Keratinocyte (primary cell): ENCODE measurements at regions not wholly inside any gene's neighbourhood (a gene's known extent, or its start where the extent isn't known, plus 50 kb on each side); places are given as distances from the start of the nearest gene placed in this dataset.

Experiments used
- DNase-seq: peaks from one replicate; pipeline ENCODE4 v3.0.0-alpha.2; 2011; ENCODE audit warnings: low read depth, missing footprints, low spot score
- FAIRE-seq: peaks from 2 replicates; lab custom pipeline; 2011; peaks lifted over from hg19 to GRCh38; lab: Jason Lieb, UNC
- H2AFZ ChIP-seq: 2 replicates; pipeline ENCODE4 v1.6.0; 2012; ENCODE audit warnings: low read length, control low read depth, inconsistent platforms; ENCODE audit not compliant: control insufficient read depth
- H3K27ac ChIP-seq: 2 replicates; pipeline ENCODE4 v1.5.1; 2011; ENCODE audit warnings: low read length; ENCODE audit not compliant: control insufficient read depth, insufficient read depth
- H3K27me3 ChIP-seq: 3 replicates; pipeline ENCODE4 v1.6.0; 2011; ENCODE audit warnings: low read length; ENCODE audit not compliant: control insufficient read depth, insufficient read depth; ENCODE audit errors: extremely low read depth
- H3K36me3 ChIP-seq, 2 experiments: 2 replicates in 1 of 2; 3 replicates in 1 of 2; pipeline ENCODE4 v1.5.1; 2011; ENCODE audit warnings: low read length in 2 of 2, mild to moderate bottlenecking in 1 of 2; ENCODE audit not compliant: control insufficient read depth in 2 of 2, insufficient read depth in 2 of 2; ENCODE audit errors: extremely low read depth in 1 of 2
- H3K4me1 ChIP-seq: 3 replicates; pipeline ENCODE4 v1.5.1; 2011; ENCODE audit warnings: low read length; ENCODE audit not compliant: control insufficient read depth, insufficient read depth; ENCODE audit errors: extremely low read depth
- H3K4me2 ChIP-seq: 3 replicates; pipeline ENCODE4 v1.6.0; 2011; ENCODE audit warnings: low read depth, low read length; ENCODE audit not compliant: control insufficient read depth, insufficient read depth; ENCODE audit errors: extremely low read depth
- H3K4me3 ChIP-seq, 3 experiments: fragments of 200-600 bp in 1 of 3; sonication (generic) in 1 of 3; 2 replicates in 2 of 3; 3 replicates in 1 of 3; pipeline ENCODE4 v1.5.1; 2011 to 2016; ENCODE audit warnings: low read length in 3 of 3, mild to moderate bottlenecking in 3 of 3, control low read depth in 2 of 3, inconsistent platforms in 1 of 3, low read depth in 1 of 3, mixed read lengths in 1 of 3, mixed run types in 1 of 3, moderate library complexity in 1 of 3; ENCODE audit not compliant: control insufficient read depth in 2 of 3, insufficient read depth in 2 of 3; ENCODE audit errors: extremely low read depth in 1 of 3
- H3K79me2 ChIP-seq: 2 replicates; pipeline ENCODE4 v1.6.0; 2012; ENCODE audit warnings: low read length; ENCODE audit not compliant: control insufficient read depth, insufficient read depth
- H3K9ac ChIP-seq: 3 replicates; pipeline ENCODE4 v1.6.0; 2011; ENCODE audit warnings: low read length; ENCODE audit not compliant: control insufficient read depth, insufficient read depth; ENCODE audit errors: extremely low read depth
- H3K9me1 ChIP-seq: 3 replicates; pipeline ENCODE4 v1.6.0; 2011; ENCODE audit warnings: low read length; ENCODE audit not compliant: control insufficient read depth, insufficient read depth; ENCODE audit errors: extremely low read depth
- H3K9me3 ChIP-seq: 2 replicates; pipeline ENCODE4 v1.5.1; 2012; ENCODE audit warnings: low read depth, low read length; ENCODE audit not compliant: control insufficient read depth
- H4K20me1 ChIP-seq: 3 replicates; pipeline ENCODE4 v1.6.0; 2011; ENCODE audit warnings: low read length; ENCODE audit not compliant: control insufficient read depth, insufficient read depth; ENCODE audit errors: extremely low read depth
- CTCF ChIP-seq, 3 experiments: IDR thresholded peaks in 1 of 3; conservative IDR thresholded peaks in 1 of 3; optimal IDR thresholded peaks in 1 of 3; 2 replicates in 2 of 3; 3 replicates in 1 of 3; pipeline versions ENCODE3 to v1.5.1; 2011; ENCODE audit warnings: low read length in 3 of 3, mild to moderate bottlenecking in 3 of 3, moderate library complexity in 2 of 3, control low read depth in 1 of 3, inconsistent platforms in 1 of 3; ENCODE audit not compliant: insufficient read depth in 2 of 3; ENCODE audit errors: extremely low read depth in 1 of 3
- EZH2 ChIP-seq: IDR thresholded peaks from one replicate; pipeline ENCODE4 v1.6.1; 2012; ENCODE audit warnings: inconsistent platforms, mild to moderate bottlenecking, low read length, moderate library complexity
- dilution Hi-C: fragments of 300-500 bp; cut with MboI; formaldehyde crosslinking; loops from one replicate; pipeline ENCODE4 v1.7.0; 2020; ENCODE audit warnings: low sequenced_read_pairs; ENCODE audit not compliant: extremely low pct_ligation_motif_present

DNA sequence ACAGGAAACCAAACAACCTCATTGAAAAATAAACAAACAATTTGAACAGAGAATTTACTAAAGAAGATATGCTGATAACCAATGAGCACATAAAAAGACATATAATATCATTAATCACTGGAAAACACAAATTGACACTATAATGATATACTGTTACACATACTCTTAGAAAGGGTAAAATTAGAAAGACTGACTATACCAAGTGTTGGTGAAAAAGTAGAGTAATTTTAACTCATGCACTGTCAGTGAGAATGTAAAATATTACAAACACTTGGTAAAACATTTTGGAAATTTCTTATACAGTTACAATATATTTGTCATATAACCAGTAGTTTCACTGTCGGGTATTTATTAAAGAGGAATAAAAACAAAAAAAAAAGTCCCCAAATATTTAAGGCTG is 1139.2 kb upstream of the GJE1 start:
- Histone ChIP-seq H3K27ac (no peak overlapping the region), H3K4me2 (no peak overlapping the region), H3K36me3 (no peaks in the 10 kb centered on the region), H3K9me1 (no peaks in the 10 kb centered on the region), H3K4me1 (no peaks in the 10 kb centered on the region), H3K79me2 (no peaks in the 10 kb centered on the region), H3K9me3 (no peaks in the 10 kb centered on the region), H2AFZ (no peak overlapping the region), H3K4me3 (no peak overlapping the region), H4K20me1 (no peaks in the 10 kb centered on the region), H3K9ac (no peak overlapping the region), H3K27me3 (no peaks in the 10 kb centered on the region)
- dilution Hi-C loops = no loop called here
- no peak for FAIRE-seq
- DNase-seq = no peak
- TF ChIP-seq EZH2 = no peak
- TF ChIP-seq CTCF (optimal IDR thresholded peaks at IDR 0.05 in 1 of 3, IDR thresholded peaks at IDR 0.05 in 1 of 3, conservative IDR thresholded peaks at IDR 0.05 in 1 of 3; ENCODE audit: extremely low read depth in 1 of 3, insufficient read depth in 2 of 3, low read length in 3 of 3) = no peak

DNA sequence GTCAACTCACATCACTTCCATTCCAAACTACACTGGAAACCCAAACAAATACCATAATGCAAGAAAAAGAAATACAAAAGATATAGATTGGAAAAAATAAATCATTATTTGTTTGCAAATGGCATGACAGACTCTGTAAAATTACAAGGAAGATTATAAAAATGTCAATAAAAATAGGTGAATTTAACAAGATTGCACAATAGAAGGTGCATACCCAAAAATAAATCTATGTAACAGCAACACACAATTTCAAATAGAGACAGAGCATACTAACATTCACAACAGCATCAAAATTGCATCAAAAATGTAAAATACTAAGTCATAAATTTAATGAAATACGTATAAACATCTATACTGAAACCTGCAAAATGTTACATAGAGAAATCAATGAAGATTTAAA is 1140.0 kb upstream of the GJE1 start:
- dilution Hi-C loops = no loop called here
- Histone ChIP-seq H3K9me1 (no peaks in the 10 kb centered on the region), H3K27ac (no peak overlapping the region), H3K27me3 (no peaks in the 10 kb centered on the region), H4K20me1 (no peaks in the 10 kb centered on the region), H3K36me3 (no peaks in the 10 kb centered on the region), H3K9ac (no peak overlapping the region), H3K4me3 (no peak overlapping the region), H3K9me3 (no peaks in the 10 kb centered on the region), H3K4me2 (no peak overlapping the region), H3K4me1 (no peaks in the 10 kb centered on the region), H2AFZ (no peak overlapping the region), H3K79me2 (no peaks in the 10 kb centered on the region)
- TF ChIP-seq CTCF (optimal IDR thresholded peaks at IDR 0.05 in 1 of 3, IDR thresholded peaks at IDR 0.05 in 1 of 3, conservative IDR thresholded peaks at IDR 0.05 in 1 of 3; ENCODE audit: extremely low read depth in 1 of 3, insufficient read depth in 2 of 3, low read length in 3 of 3) (no peak), EZH2 (no peak)
- DNase-seq (no peak), FAIRE-seq (no peak)
